ENCODE measurements at regions not wholly inside any gene's neighbourhood (a gene's known extent, or its start where the extent isn't known, plus 50 kb on each side); places are given as distances from the start of the nearest gene placed in this dataset.
"Not testable (repeated sequence)": the region's sequence is repeated elsewhere in the genome, so short reads cannot be mapped to it uniquely, and the experiment has no call there.

- Histone ChIP-seq H3K27ac (no peak overlapping the region), H3K36me3 (no peaks in the 10 kb centered on the region), H3K4me1 (no peaks in the 10 kb centered on the region), H3K4me3 (no peak overlapping the region), H3K27me3 (no peaks in the 10 kb centered on the region), H3K9me3 (no peaks in the 10 kb centered on the region)
- 44 to 48% methylated on average over 2 of the region's 2 CpGs for WGBS, 2 donors
- ATAC-seq (ENCODE audit: low FRiP score in 2 of 2) (no peak), DNase-seq (no peak)
- TF ChIP-seq EP300 (IDR thresholded peaks at IDR 0.05) (no peak), CTCF (IDR thresholded peaks at IDR 0.05) (no peak), POLR2AphosphoS5 (IDR thresholded peaks at IDR 0.05) (no peak), POLR2A (IDR thresholded peaks at IDR 0.05) (no peak)
These were observed 884.5 kb upstream of the POT1 start for GRCh38 chr7:125814100-125814499.

GRCh38 chr7:125806491-125806890, 876.9 kb upstream of the POT1 start:
- not testable (repeated sequence) for H3K36me3 ChIP-seq; H3K27me3 ChIP-seq; ATAC-seq (ENCODE audit: low FRiP score in 2 of 2); H3K27ac ChIP-seq; H3K9me3 ChIP-seq; H3K4me3 ChIP-seq; DNase-seq; H3K4me1 ChIP-seq
- 94 to 97% methylated on average over 4 of the region's 4 CpGs for WGBS, 2 donors

GRCh38 chr7:125804273-125804672, 874.6 kb upstream of the POT1 start:
- Histone ChIP-seq H3K4me1 (no peaks in the 10 kb centered on the region), H3K4me3 (no peak overlapping the region), H3K27me3 (no peaks in the 10 kb centered on the region), H3K36me3 (no peaks in the 10 kb centered on the region), H3K9me3 (no peaks in the 10 kb centered on the region), H3K27ac (no peak overlapping the region)
- no peak for TF ChIP-seq CTCF (IDR thresholded peaks at IDR 0.05)
- TF ChIP-seq POLR2AphosphoS5 (IDR thresholded peaks at IDR 0.05) = no peak
- TF ChIP-seq POLR2A (IDR thresholded peaks at IDR 0.05) = no peak
- TF ChIP-seq EP300 (IDR thresholded peaks at IDR 0.05) = no peak
- no peak for DNase-seq
- no peak for ATAC-seq (ENCODE audit: low FRiP score in 2 of 2)

- Histone ChIP-seq H3K4me1 (no peaks in the 10 kb centered on the region), H3K27ac (no peak overlapping the region), H3K36me3 (no peaks in the 10 kb centered on the region), H3K9me3 (no peaks in the 10 kb centered on the region), H3K4me3 (no peak overlapping the region), H3K27me3 (no peaks in the 10 kb centered on the region)
- 63% methylated on average over 1 of the region's 1 CpG for WGBS, 2 donors
- DNase-seq (no peak), ATAC-seq (ENCODE audit: low FRiP score in 2 of 2) (no peak)
- TF ChIP-seq EP300 (IDR thresholded peaks at IDR 0.05) (no peak), POLR2AphosphoS5 (IDR thresholded peaks at IDR 0.05) (no peak), POLR2A (IDR thresholded peaks at IDR 0.05) (no peak), CTCF (IDR thresholded peaks at IDR 0.05) (no peak)
These were observed 850.5 kb upstream of the POT1 start for GRCh38 chr7:125780153-125780552.

GRCh38 chr7:125775317-125775716, 845.7 kb upstream of the POT1 start:
- DNase-seq (no peak), ATAC-seq (ENCODE audit: low FRiP score in 2 of 2) (no peak)
- Histone ChIP-seq H3K27me3 (no peaks in the 10 kb centered on the region), H3K36me3 (no peaks in the 10 kb centered on the region), H3K4me3 (no peak overlapping the region), H3K4me1 (no peaks in the 10 kb centered on the region), H3K9me3 (no peaks in the 10 kb centered on the region), H3K27ac (no peak overlapping the region)
- WGBS, 2 donors = 61 to 66% methylated on average over 4 of the region's 4 CpGs
- TF ChIP-seq CTCF (IDR thresholded peaks at IDR 0.05) = no peak
- no peak for TF ChIP-seq POLR2A (IDR thresholded peaks at IDR 0.05)
- no peak for TF ChIP-seq POLR2AphosphoS5 (IDR thresholded peaks at IDR 0.05)
- TF ChIP-seq EP300 (IDR thresholded peaks at IDR 0.05) = no peak
